A549 (cell line): ENCODE measurements at regions not wholly inside any gene's neighbourhood (a gene's known extent, or its start where the extent isn't known, plus 50 kb on each side); places are given as distances from the start of the nearest gene placed in this dataset.

ENCODE experiments used
- ATAC-seq, 2 experiments: fragments of 200-7000 bp in 1 of 2; fragments of >200 bp in 1 of 2; cut with Nextera tagmentation in 1 of 2; cut with Tn5 transposase in 1 of 2; 3 replicates each; pipeline versions ENCODE4 v1.8.0 to v1.9.1; 2018 to 2020; ENCODE audit warnings: mild to moderate bottlenecking in 1 of 2, moderate library complexity in 1 of 2
- CTCF ChIA-PET: fragments of 300-600 bp; sonication (Branson Sonifier 250); formaldehyde crosslinking; extraction: SDS; loops from one replicate; lab custom pipeline; 2021; ENCODE audit warnings: antibody characterized with exemption, inconsistent platforms; lab: Yijun Ruan, JAX
- POLR2A ChIA-PET: fragments of 350-600 bp; formaldehyde crosslinking; extraction: SDS; loops from one replicate; lab custom pipeline; 2021; ENCODE audit warnings: antibody characterized with exemption, inconsistent platforms; lab: Yijun Ruan, JAX
- DNase-seq, 2 experiments: peaks; one replicate each; pipeline versions ENCODE4 v3.0.0 to v3.0.0-alpha.2; 2011 to 2016; ENCODE audit warnings: low read depth in 1 of 2, low spot score in 1 of 2
- FAIRE-seq: peaks from 2 replicates; lab custom pipeline; 2011; peaks lifted over from hg19 to GRCh38; lab: Jason Lieb, UNC
- H3K27ac ChIP-seq, 2 experiments: fragments of >200 bp; sonication (Bioruptor Twin); formaldehyde crosslinking; 3 replicates each; pipeline ENCODE4 v1.5.1; 2016 to 2017
- H3K4me1 ChIP-seq: fragments of >200 bp; sonication (Bioruptor Twin); formaldehyde crosslinking; 3 replicates; pipeline ENCODE4 v1.6.1; 2016
- H3K4me2 ChIP-seq: fragments of >200 bp; sonication (Bioruptor Twin); formaldehyde crosslinking; 3 replicates; pipeline ENCODE4 v1.6.1; 2016
- H3K4me3 ChIP-seq: fragments of >200 bp; sonication (Bioruptor Twin); formaldehyde crosslinking; 3 replicates; pipeline ENCODE4 v1.5.1; 2016
- H3K9me3 ChIP-seq: fragments of >200 bp; sonication (Bioruptor Twin); formaldehyde crosslinking; 3 replicates; pipeline ENCODE4 v1.6.1; 2016
- BHLHE40 ChIP-seq: IDR thresholded peaks from 2 replicates; pipeline ENCODE4 v1.6.1; 2012; ENCODE audit warnings: low read depth, low read length, inconsistent platforms
- CHD2 ChIP-seq: fragments of 150-350 bp; IDR thresholded peaks from 2 replicates; pipeline ENCODE4 v1.6.1; 2014; ENCODE audit warnings: low read length; ENCODE audit not compliant: partially characterized antibody
- EHMT2 ChIP-seq: fragments of 200-600 bp; sonication (generic); IDR thresholded peaks from 2 replicates; pipeline ENCODE4 v1.6.1; 2016; ENCODE audit warnings: antibody characterized with exemption, low read depth, mild to moderate bottlenecking, moderate library complexity
- ESRRA ChIP-seq: fragments of 150-350 bp; IDR thresholded peaks from 2 replicates; pipeline ENCODE4 v1.6.1; 2014; ENCODE audit warnings: mild to moderate bottlenecking, low read length, borderline replicate concordance
- FOSL2 ChIP-seq, 2 experiments: fragments of 450-650 bp in 1 of 2; fragments of >200 bp in 1 of 2; sonication (Bioruptor Twin) in 1 of 2; formaldehyde crosslinking; IDR thresholded peaks; 2 replicates each; pipeline versions ENCODE4 v1.5.0 to v1.6.1; 2016 to 2020; ENCODE audit warnings: mild to moderate bottlenecking in 1 of 2, moderate library complexity in 1 of 2
- HOXB5 ChIP-seq: fragments of 250-450 bp; sonication (Bioruptor Pico); IDR thresholded peaks from 2 replicates; pipeline ENCODE4 v1.5.0; 2020; ENCODE audit warnings: mild to moderate bottlenecking, moderate library complexity
- JUN ChIP-seq, 2 experiments: fragments of >200 bp; sonication (Bioruptor Twin); formaldehyde crosslinking; IDR thresholded peaks; 2 replicates in 1 of 2; 3 replicates in 1 of 2; pipeline ENCODE4 v1.6.1; 2016 to 2017
- KDM1A ChIP-seq: fragments of 200-600 bp; sonication (generic); IDR thresholded peaks from 2 replicates; pipeline ENCODE4 v1.6.1; 2016; ENCODE audit warnings: low read depth, mild to moderate bottlenecking
- KDM5A ChIP-seq: fragments of 200-600 bp; sonication (generic); IDR thresholded peaks from 2 replicates; pipeline ENCODE4 v1.6.1; 2016; ENCODE audit warnings: antibody characterized with exemption, mild to moderate bottlenecking
- MAFK ChIP-seq: fragments of 450-650 bp; IDR thresholded peaks from 2 replicates; pipeline ENCODE4 v1.6.1; 2014; ENCODE audit not compliant: partially characterized antibody
- MAZ ChIP-seq: fragments of 150-350 bp; IDR thresholded peaks from 2 replicates; pipeline ENCODE4 v1.6.1; 2014; ENCODE audit warnings: antibody characterized with exemption, low read depth, low read length, borderline replicate concordance
- MYC ChIP-seq: IDR thresholded peaks from 2 replicates; pipeline ENCODE4 v1.6.1; 2012; ENCODE audit warnings: mild to moderate bottlenecking, inconsistent platforms, low read length, improper control_type of control experiment, borderline replicate concordance
- NFE2L2 ChIP-seq: fragments of 150-350 bp; conservative IDR thresholded peaks from 2 replicates; pipeline ENCODE4 v1.6.1; 2014; ENCODE audit warnings: low read length
- NPAS2 ChIP-seq: fragments of 250-450 bp; sonication (Bioruptor Pico); IDR thresholded peaks from 2 replicates; pipeline ENCODE4 v1.8.0; 2022; ENCODE audit warnings: mild to moderate bottlenecking, moderate library complexity, borderline replicate concordance
- NR3C1 ChIP-seq: fragments of >200 bp; sonication (Bioruptor Twin); formaldehyde crosslinking; IDR thresholded peaks from 3 replicates; pipeline ENCODE4 v1.6.1; 2017
- POLR2A ChIP-seq: IDR thresholded peaks from 2 replicates; pipeline ENCODE4 v1.6.1; 2012; ENCODE audit warnings: mild to moderate bottlenecking, low read length
- POLR2AphosphoS2 ChIP-seq: conservative IDR thresholded peaks from 2 replicates; pipeline ENCODE4 v1.6.1; 2012; ENCODE audit warnings: low read length, improper control_type of control experiment, inconsistent platforms
- RAD21 ChIP-seq, 2 experiments: fragments of >200 bp in 1 of 2; sonication (Bioruptor Twin) in 1 of 2; formaldehyde crosslinking in 1 of 2; IDR thresholded peaks in 1 of 2; conservative IDR thresholded peaks in 1 of 2; 2 replicates in 1 of 2; 3 replicates in 1 of 2; pipeline ENCODE4 v1.6.1; 2012 to 2018; ENCODE audit warnings: inconsistent platforms in 1 of 2
- RARB ChIP-seq: fragments of 250-450 bp; sonication (Bioruptor Pico); IDR thresholded peaks from 2 replicates; pipeline ENCODE4 v1.8.0; 2021; ENCODE audit warnings: mild to moderate bottlenecking, moderate library complexity
- TFCP2L1 ChIP-seq: fragments of 250-450 bp; sonication (Bioruptor Pico); IDR thresholded peaks from 2 replicates; pipeline ENCODE4 v1.5.0; 2021; ENCODE audit warnings: mild to moderate bottlenecking
- ZSCAN20 ChIP-seq: fragments of 250-450 bp; sonication (Bioruptor Pico); IDR thresholded peaks from 2 replicates; pipeline ENCODE4 v1.8.0; 2022; ENCODE audit warnings: mild to moderate bottlenecking, moderate library complexity
- WGBS: methylation state at CpG from one replicate; pipeline ENCODE4 v1.1.6; 2017; ENCODE audit errors: missing lambda C conversion rate; 5-methylcytosine and 5-hydroxymethylcytosine counted together
- TF ChIP-seq, protein P1 (sequence below): fragments of 250-450 bp; sonication (Bioruptor Pico); IDR thresholded peaks from 2 replicates; pipeline ENCODE4 v1.5.0; 2021; ENCODE audit warnings: mild to moderate bottlenecking, moderate library complexity, borderline replicate concordance
- TF ChIP-seq, protein P2 (sequence below): IDR thresholded peaks from 2 replicates; pipeline ENCODE4 v1.6.1; 2012
- TF ChIP-seq, protein P3 (sequence below): fragments of 150-350 bp; IDR thresholded peaks from 2 replicates; pipeline ENCODE4 v1.6.1; 2014; ENCODE audit warnings: low read depth, mild to moderate bottlenecking, low read length
- TF ChIP-seq, protein P4 (sequence below): IDR thresholded peaks from 2 replicates; pipeline ENCODE4 v1.6.1; 2012; ENCODE audit warnings: low read depth, borderline replicate concordance
- TF ChIP-seq, protein P5 (sequence below): fragments of 250-450 bp; sonication (Bioruptor Pico); IDR thresholded peaks from 2 replicates; pipeline ENCODE4 v1.5.0; 2020; ENCODE audit warnings: low read depth, mild to moderate bottlenecking, moderate library complexity

DNA sequence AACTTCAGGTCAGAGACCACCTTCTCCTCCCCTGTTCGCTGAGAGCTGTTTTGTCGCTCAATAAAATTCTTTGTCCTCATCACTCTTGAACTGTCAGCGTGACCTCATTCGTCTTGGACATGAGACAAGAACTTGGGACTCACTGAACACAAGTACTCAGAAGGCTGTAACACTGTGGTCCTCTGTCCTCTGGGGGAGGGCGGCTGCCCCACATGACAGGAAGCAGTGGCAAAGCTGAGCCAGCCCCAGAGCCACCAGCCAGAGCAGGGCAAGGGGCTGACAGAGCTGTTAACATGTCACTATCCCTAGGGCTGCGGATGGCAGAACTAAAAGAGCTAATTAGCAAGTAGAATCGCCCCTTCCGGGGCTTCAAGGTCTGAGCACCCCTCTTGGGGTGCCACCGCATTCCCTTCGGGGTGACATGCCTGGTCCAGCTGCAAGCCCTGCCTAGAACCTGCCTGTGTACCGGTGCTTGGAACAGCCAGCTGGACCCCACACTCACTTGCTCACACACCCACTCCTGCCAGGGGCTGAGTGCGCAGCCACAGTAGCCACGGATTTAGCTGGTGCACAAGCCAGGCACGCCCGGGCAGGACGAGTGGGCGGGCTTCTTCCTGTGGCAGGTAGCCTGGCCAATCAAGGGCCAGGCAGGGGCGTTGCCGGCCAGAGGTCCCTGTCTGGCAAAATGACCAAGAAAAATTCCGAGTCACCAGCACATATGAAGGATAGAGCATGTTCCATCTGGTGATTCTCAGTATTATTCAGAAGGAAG lies 648.6 kb upstream of the AGA start:
- no peak for TF ChIP-seq MAZ
- TF ChIP-seq, protein P1, sequence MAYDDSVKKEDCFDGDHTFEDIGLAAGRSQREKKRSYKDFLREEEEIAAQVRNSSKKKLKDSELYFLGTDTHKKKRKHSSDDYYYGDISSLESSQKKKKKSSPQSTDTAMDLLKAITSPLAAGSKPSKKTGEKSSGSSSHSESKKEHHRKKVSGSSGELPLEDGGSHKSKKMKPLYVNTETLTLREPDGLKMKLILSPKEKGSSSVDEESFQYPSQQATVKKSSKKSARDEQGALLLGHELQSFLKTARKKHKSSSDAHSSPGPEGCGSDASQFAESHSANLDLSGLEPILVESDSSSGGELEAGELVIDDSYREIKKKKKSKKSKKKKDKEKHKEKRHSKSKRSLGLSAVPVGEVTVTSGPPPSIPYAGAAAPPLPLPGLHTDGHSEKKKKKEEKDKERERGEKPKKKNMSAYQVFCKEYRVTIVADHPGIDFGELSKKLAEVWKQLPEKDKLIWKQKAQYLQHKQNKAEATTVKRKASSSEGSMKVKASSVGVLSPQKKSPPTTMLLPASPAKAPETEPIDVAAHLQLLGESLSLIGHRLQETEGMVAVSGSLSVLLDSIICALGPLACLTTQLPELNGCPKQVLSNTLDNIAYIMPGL (CRISPR knock-in tag), result no peak
- TF ChIP-seq HOXB5 (CRISPR knock-in tag), result no peak
- no peak for TF ChIP-seq KDM1A
- TF ChIP-seq NPAS2, result no peak
- no peak for TF ChIP-seq TFCP2L1 (CRISPR knock-in tag)
- TF ChIP-seq, protein P2, sequence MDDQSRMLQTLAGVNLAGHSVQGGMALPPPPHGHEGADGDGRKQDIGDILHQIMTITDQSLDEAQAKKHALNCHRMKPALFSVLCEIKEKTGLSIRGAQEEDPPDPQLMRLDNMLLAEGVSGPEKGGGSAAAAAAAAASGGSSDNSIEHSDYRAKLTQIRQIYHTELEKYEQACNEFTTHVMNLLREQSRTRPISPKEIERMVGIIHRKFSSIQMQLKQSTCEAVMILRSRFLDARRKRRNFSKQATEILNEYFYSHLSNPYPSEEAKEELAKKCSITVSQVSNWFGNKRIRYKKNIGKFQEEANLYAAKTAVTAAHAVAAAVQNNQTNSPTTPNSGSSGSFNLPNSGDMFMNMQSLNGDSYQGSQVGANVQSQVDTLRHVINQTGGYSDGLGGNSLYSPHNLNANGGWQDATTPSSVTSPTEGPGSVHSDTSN, result no peak
- no peak for TF ChIP-seq JUN (IDR thresholded peaks at IDR 0.05)
- no peak for TF ChIP-seq NR3C1
- no peak for TF ChIP-seq MAFK
- TF ChIP-seq KDM5A, result no peak
- no peak for TF ChIP-seq RAD21 (conservative IDR thresholded peaks at IDR 0.05 in 1 of 2, IDR thresholded peaks at IDR 0.05 in 1 of 2)
- TF ChIP-seq, protein P3, sequence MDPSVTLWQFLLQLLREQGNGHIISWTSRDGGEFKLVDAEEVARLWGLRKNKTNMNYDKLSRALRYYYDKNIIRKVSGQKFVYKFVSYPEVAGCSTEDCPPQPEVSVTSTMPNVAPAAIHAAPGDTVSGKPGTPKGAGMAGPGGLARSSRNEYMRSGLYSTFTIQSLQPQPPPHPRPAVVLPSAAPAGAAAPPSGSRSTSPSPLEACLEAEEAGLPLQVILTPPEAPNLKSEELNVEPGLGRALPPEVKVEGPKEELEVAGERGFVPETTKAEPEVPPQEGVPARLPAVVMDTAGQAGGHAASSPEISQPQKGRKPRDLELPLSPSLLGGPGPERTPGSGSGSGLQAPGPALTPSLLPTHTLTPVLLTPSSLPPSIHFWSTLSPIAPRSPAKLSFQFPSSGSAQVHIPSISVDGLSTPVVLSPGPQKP, result no peak
- TF ChIP-seq POLR2A, result no peak
- no peak for TF ChIP-seq BHLHE40
- TF ChIP-seq CHD2, result no peak
- TF ChIP-seq, protein P4, sequence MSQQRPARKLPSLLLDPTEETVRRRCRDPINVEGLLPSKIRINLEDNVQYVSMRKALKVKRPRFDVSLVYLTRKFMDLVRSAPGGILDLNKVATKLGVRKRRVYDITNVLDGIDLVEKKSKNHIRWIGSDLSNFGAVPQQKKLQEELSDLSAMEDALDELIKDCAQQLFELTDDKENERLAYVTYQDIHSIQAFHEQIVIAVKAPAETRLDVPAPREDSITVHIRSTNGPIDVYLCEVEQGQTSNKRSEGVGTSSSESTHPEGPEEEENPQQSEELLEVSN, result no peak
- no peak for TF ChIP-seq RARB (CRISPR knock-in tag)
- TF ChIP-seq ESRRA, result no peak
- TF ChIP-seq MYC, result no peak
- peak overlapping the region; percentile 34 for H3K4me2 ChIP-seq
- ATAC-seq (peak; percentile 50 to 56; a peak in 3 of 6 replicates), FAIRE-seq (no peak), DNase-seq (no peak)
- no peaks in the 10 kb centered on the region for H3K4me1 ChIP-seq
- CTCF ChIA-PET, result interaction anchor here (0.7 kb wide), 1 partner anchor 25 kb away, joined by 3 read pairs; no protein-coding TSS in a partner anchor
- H3K27ac ChIP-seq, result no peak overlapping the region
- POLR2A ChIA-PET, result no interaction called here
- WGBS, result 47% methylated on average over 6 of the region's 20 CpGs
- no peak overlapping the region for H3K4me3 ChIP-seq
- H3K9me3 ChIP-seq, result no peaks in the 10 kb centered on the region

DNA sequence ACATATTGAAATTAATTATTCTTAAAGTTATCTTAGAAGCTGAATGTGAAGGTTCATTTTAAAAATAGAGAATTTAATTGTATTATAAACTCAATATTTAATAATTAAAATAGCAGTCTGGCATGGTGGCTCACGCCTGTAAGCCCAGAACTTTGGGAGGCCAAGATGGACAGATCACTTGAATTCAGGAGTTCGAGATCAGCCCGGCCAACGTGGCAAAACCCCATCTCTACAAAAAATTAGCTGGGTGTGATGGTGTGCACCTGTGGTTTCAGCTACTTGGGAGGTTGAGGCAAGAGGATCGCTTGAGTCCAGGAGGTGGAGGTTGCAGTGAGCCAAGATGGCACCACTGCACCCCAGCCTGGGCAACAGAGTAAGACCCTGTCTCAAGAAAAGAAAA lies 659.9 kb upstream of the AGA start:
- POLR2A ChIA-PET, result no interaction called here
- 48% methylated on average over 5 of the region's 5 CpGs for WGBS

More for the DNA sequence above, 659.9 kb upstream of the AGA start:
- ATAC-seq (no peak), DNase-seq (no peak), FAIRE-seq (no peak)
- Histone ChIP-seq H3K9me3 (no peaks in the 10 kb centered on the region), H3K4me1 (no peaks in the 10 kb centered on the region)
- CTCF ChIA-PET, result interaction anchor here (0.6 kb wide), 2 partner anchors 33 to 138 kb away, joined by 4 to 6 read pairs; no protein-coding TSS in a partner anchor
- TF ChIP-seq, protein P5, sequence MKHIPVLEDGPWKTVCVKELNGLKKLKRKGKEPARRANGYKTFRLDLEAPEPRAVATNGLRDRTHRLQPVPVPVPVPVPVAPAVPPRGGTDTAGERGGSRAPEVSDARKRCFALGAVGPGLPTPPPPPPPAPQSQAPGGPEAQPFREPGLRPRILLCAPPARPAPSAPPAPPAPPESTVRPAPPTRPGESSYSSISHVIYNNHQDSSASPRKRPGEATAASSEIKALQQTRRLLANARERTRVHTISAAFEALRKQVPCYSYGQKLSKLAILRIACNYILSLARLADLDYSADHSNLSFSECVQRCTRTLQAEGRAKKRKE, result no peak
- TF ChIP-seq FOSL2 (IDR thresholded peaks at IDR 0.05) (no peak), FOSL2 (CRISPR knock-in tag; IDR thresholded peaks at IDR 0.05) (no peak), ZSCAN20 (CRISPR knock-in tag) (no peak), NPAS2 (no peak), POLR2AphosphoS2 (no peak), CHD2 (no peak), EHMT2 (no peak), NFE2L2 (no peak)
- TF ChIP-seq, protein P3, result no peak
- TF ChIP-seq, all 56 proteins: peak for 0
- H3K4me2 ChIP-seq, result no peak overlapping the region
- H3K27ac ChIP-seq, result no peak overlapping the region
- H3K4me3 ChIP-seq, result no peak overlapping the region
